ENCODE measurements at regions not wholly inside any gene's neighbourhood (a gene's known extent, or its start where the extent isn't known, plus 50 kb on each side); places are given as distances from the start of the nearest gene placed in this dataset.

DNA sequence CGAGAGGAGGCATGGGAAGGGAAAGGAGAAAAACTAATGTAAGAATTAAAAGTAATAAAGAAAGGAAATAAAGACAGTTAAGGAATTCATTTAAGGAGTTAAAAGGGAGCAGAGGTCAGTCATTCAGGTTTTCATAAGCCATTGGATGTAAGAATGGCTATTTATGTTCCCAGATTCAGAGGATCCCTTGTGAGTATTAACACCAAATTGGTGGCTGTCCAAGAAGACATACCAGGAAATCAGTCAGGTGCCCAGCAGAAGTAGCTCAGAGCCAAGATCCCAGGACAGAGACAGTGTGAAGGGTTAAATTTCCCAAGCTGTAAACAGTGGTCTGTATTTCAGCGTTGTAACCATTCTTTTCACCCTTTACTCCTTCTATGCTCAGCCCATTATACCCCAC, 550.4 kb downstream of the BCL11A start:
- TF ChIP-seq, protein P1, sequence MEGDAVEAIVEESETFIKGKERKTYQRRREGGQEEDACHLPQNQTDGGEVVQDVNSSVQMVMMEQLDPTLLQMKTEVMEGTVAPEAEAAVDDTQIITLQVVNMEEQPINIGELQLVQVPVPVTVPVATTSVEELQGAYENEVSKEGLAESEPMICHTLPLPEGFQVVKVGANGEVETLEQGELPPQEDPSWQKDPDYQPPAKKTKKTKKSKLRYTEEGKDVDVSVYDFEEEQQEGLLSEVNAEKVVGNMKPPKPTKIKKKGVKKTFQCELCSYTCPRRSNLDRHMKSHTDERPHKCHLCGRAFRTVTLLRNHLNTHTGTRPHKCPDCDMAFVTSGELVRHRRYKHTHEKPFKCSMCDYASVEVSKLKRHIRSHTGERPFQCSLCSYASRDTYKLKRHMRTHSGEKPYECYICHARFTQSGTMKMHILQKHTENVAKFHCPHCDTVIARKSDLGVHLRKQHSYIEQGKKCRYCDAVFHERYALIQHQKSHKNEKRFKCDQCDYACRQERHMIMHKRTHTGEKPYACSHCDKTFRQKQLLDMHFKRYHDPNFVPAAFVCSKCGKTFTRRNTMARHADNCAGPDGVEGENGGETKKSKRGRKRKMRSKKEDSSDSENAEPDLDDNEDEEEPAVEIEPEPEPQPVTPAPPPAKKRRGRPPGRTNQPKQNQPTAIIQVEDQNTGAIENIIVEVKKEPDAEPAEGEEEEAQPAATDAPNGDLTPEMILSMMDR (conservative IDR thresholded peaks at IDR 0.05), result no peak
- TF ChIP-seq EZH2 (IDR thresholded peaks at IDR 0.05; ENCODE audit: low read depth), result no peak
- H3K9me2 ChIP-seq (ENCODE audit: insufficient read depth), result no peaks in the 10 kb centered on the region
- ChIA-PET CTCF (no interaction called here), POLR2A (ENCODE audit: unreplicated experiment) (no interaction called here)
- no peak for DNase-seq
- H3K4me2 ChIP-seq, result no peak overlapping the region
- H3K4me1 ChIP-seq (replicated peaks; ENCODE audit: insufficient read depth), result no peaks in the 10 kb centered on the region
- H3K27ac ChIP-seq, result no peak overlapping the region
- no peak overlapping the region for H3K4me3 ChIP-seq
- intact Hi-C loops (cut with micrococcal nuclease; ENCODE audit: unreplicated experiment), result no loop called here
- no peaks in the 10 kb centered on the region for H3K79me2 ChIP-seq (ENCODE audit: low read depth)
- H3K9me3 ChIP-seq (ENCODE audit: insufficient read depth, low read depth), result 0 out of 2 replicates have a peak, but pooled peaks cover 4% of the 10 kb centered on the region
- H3F3A ChIP-seq (ENCODE audit: insufficient read depth, low read depth), result no peaks in the 10 kb centered on the region
- 0 out of 2 replicates have a peak, but pooled peaks cover 5% of the 10 kb centered on the region for H3K27me3 ChIP-seq (ENCODE audit: insufficient read depth, low read depth)
- no TSS peak for BruUV-seq (replicated peaks)
- no peaks in the 10 kb centered on the region for H3K36me3 ChIP-seq (ENCODE audit: low read depth)
- H2AFZ ChIP-seq, result no peak overlapping the region
- no peaks in the 10 kb centered on the region for H4K20me1 ChIP-seq (ENCODE audit: insufficient read depth)

DNA sequence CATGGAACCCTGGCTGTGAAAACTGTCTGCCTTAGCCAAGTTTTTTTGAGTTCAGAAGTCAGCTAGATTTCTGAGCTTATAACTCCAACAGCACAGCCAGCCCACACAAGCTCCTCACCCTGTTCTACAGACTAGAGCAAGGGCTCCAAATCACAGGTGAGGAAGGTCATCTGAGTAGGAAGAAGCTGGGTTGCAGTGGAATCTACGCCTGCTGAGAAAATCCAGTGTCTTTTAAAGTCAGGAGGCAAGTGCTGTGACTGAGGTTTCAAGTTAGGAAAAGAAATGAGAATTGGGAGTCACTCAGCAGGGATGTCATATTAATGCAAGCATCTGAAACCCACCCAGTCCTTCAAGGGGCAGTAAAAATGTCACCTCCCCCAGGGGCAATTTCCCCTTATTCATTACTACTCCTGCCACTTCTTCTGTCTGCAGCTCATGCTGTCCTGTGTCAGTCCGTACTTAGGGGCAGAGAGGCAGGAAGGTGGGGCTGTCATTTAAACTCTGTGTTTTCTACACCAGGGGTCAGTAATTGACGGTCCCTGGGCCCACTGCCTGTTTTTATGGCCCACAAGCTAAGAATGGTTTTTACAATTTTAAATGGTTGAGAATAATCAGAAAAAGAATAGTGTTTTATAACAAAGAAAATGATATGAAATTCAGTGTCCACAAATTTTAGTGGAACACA, 551.1 kb downstream of the BCL11A start:
- no peaks in the 10 kb centered on the region for H3F3A ChIP-seq (ENCODE audit: insufficient read depth, low read depth)
- no peak for DNase-seq
- CTCF ChIA-PET, result interaction anchor here (0.6 kb wide), 1 partner anchor 149 kb away, joined by 5 read pairs; no protein-coding TSS in a partner anchor
- TF ChIP-seq EZH2 (IDR thresholded peaks at IDR 0.05; ENCODE audit: low read depth), result no peak
- TF ChIP-seq, protein P1 (conservative IDR thresholded peaks at IDR 0.05), result no peak
- POLR2A ChIA-PET (ENCODE audit: unreplicated experiment), result no interaction called here
- no peak overlapping the region for H3K4me3 ChIP-seq
- H3K9me3 ChIP-seq (ENCODE audit: insufficient read depth, low read depth), result 0 out of 2 replicates have a peak, but pooled peaks cover 4% of the 10 kb centered on the region
- H2AFZ ChIP-seq, result no peak overlapping the region
- H3K27ac ChIP-seq, result no peak overlapping the region
- no peaks in the 10 kb centered on the region for H4K20me1 ChIP-seq (ENCODE audit: insufficient read depth)
- H3K4me1 ChIP-seq (replicated peaks; ENCODE audit: insufficient read depth), result no peaks in the 10 kb centered on the region
- no peaks in the 10 kb centered on the region for H3K79me2 ChIP-seq (ENCODE audit: low read depth)
- no peaks in the 10 kb centered on the region for H3K36me3 ChIP-seq (ENCODE audit: low read depth)
- peaks cover 5% of the 10 kb centered on the region; the same call in 1 of the 2 replicates for H3K27me3 ChIP-seq (ENCODE audit: insufficient read depth, low read depth)
- intact Hi-C loops (cut with micrococcal nuclease; ENCODE audit: unreplicated experiment), result no loop called here
- no peak overlapping the region for H3K4me2 ChIP-seq
- no peaks in the 10 kb centered on the region for H3K9me2 ChIP-seq (ENCODE audit: insufficient read depth)
- BruUV-seq (replicated peaks), result no TSS peak

DNA sequence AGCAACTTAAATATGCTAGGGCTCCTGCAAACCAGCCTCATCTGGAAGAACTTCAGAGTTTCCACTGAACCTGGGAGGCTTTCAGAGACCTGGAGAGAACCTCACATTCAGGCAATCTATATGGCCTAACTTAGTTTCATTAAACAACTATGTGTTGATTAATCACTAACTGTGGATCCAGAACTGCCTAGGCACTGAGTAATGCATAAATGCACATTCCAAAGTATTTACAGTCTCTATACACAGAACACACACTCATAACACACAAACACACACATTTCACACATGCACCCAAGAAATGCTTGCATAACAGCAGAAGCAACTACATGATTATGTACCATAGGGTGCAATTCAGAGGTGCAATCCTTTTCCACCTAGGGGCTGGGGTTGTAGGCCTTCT, 552.8 kb downstream of the BCL11A start:
- no peaks in the 10 kb centered on the region; the same call in 1 of the 2 replicates for H3K27me3 ChIP-seq (ENCODE audit: insufficient read depth, low read depth)
- H3K4me2 ChIP-seq, result no peak overlapping the region
- POLR2A ChIA-PET (ENCODE audit: unreplicated experiment), result no interaction called here
- TF ChIP-seq EZH2 (IDR thresholded peaks at IDR 0.05; ENCODE audit: low read depth), result no peak
- TF ChIP-seq, protein P1 (conservative IDR thresholded peaks at IDR 0.05), result no peak
- no peaks in the 10 kb centered on the region for H3K9me3 ChIP-seq (ENCODE audit: insufficient read depth, low read depth)
- DNase-seq, result no peak
- H3K36me3 ChIP-seq (ENCODE audit: low read depth), result no peaks in the 10 kb centered on the region
- no peaks in the 10 kb centered on the region for H4K20me1 ChIP-seq (ENCODE audit: insufficient read depth)
- no peaks in the 10 kb centered on the region for H3K4me1 ChIP-seq (replicated peaks; ENCODE audit: insufficient read depth)
- CTCF ChIA-PET, result no interaction called here
- H3K79me2 ChIP-seq (ENCODE audit: low read depth), result no peaks in the 10 kb centered on the region
- H3K9me2 ChIP-seq (ENCODE audit: insufficient read depth), result no peaks in the 10 kb centered on the region
- intact Hi-C loops (cut with micrococcal nuclease; ENCODE audit: unreplicated experiment), result no loop called here
- H2AFZ ChIP-seq, result no peak overlapping the region
- no TSS peak for BruUV-seq (replicated peaks)
- no peaks in the 10 kb centered on the region for H3F3A ChIP-seq (ENCODE audit: insufficient read depth, low read depth)
- H3K27ac ChIP-seq, result no peak overlapping the region
- no peak overlapping the region for H3K4me3 ChIP-seq

Data from PC-9 (cell line).